ENCODE measurements at regions not wholly inside any gene's neighbourhood (a gene's known extent, or its start where the extent isn't known, plus 50 kb on each side); places are given as distances from the start of the nearest gene placed in this dataset.
"Not testable (repeated sequence)": the region's sequence is repeated elsewhere in the genome, so short reads cannot be mapped to it uniquely, and the experiment has no call there.

DNA sequence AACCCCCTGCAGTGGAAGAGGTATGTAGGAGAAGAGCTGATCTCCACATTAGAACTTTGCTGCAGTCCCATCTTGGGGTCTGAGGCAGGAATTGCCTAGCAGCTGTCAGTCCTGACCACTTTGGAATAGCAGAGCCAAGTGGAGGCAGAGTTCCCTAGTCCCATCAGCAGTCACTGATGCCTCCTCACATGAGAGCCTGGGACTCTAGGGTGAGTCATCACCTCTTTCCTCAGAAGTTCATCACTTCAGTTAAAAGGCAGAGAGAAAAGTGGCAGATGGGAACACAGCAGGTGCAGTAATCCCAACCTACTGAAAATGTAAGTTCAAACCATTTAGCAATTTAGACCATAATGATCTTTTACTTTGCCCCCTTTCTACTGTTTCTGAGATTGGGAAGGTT is 73.9 kb upstream of the MED14 start:
- Histone ChIP-seq H3K4me3 (ENCODE audit: low read depth, low read length, poor library complexity, severe bottlenecking) (no peak overlapping the region), H3K9me2 (ENCODE audit: low read depth, low read length) (no peaks in the 10 kb centered on the region), H2AFZ (ENCODE audit: low read length) (no peak overlapping the region), H3K9ac (ENCODE audit: low read length) (no peak overlapping the region), H3F3A (ENCODE audit: insufficient read depth, low read length) (no peaks in the 10 kb centered on the region), H3K79me2 (ENCODE audit: insufficient read depth, low read length) (no peaks in the 10 kb centered on the region), H4K20me1 (ENCODE audit: insufficient read depth, low read length) (no peaks in the 10 kb centered on the region), H3K27ac (ENCODE audit: low read depth, low read length, poor library complexity, severe bottlenecking) (no peak overlapping the region), H3K4me1 (ENCODE audit: insufficient read depth, low read length, severe bottlenecking) (no peaks in the 10 kb centered on the region), H3K36me3 (ENCODE audit: insufficient read depth, low read length) (no peaks in the 10 kb centered on the region), H3K4me2 (ENCODE audit: low read length) (no peak overlapping the region), H3K27me3 (ENCODE audit: insufficient read depth, low read length) (no peaks in the 10 kb centered on the region), H3K9me3 (ENCODE audit: low read length) (no peaks in the 10 kb centered on the region)
- TF ChIP-seq EZH2 (IDR thresholded peaks at IDR 0.05; ENCODE audit: borderline replicate concordance, low read length): no peak
- TF ChIP-seq CTCF (IDR thresholded peaks at IDR 0.05; ENCODE audit: low read length): no peak

- H3K9me2 ChIP-seq (ENCODE audit: low read depth, low read length); H3K79me2 ChIP-seq (ENCODE audit: insufficient read depth, low read length); H3K27me3 ChIP-seq (ENCODE audit: insufficient read depth, low read length); H3K36me3 ChIP-seq (ENCODE audit: insufficient read depth, low read length); H3K27ac ChIP-seq (ENCODE audit: low read depth, low read length, poor library complexity, severe bottlenecking); H2AFZ ChIP-seq (ENCODE audit: low read length); H3K4me2 ChIP-seq (ENCODE audit: low read length); H3K4me3 ChIP-seq (ENCODE audit: low read depth, low read length, poor library complexity, severe bottlenecking); H3F3A ChIP-seq (ENCODE audit: insufficient read depth, low read length); H3K4me1 ChIP-seq (ENCODE audit: insufficient read depth, low read length, severe bottlenecking); H3K9ac ChIP-seq (ENCODE audit: low read length); H3K9me3 ChIP-seq (ENCODE audit: low read length); H4K20me1 ChIP-seq (ENCODE audit: insufficient read depth, low read length): not testable (repeated sequence)
Observed at GRCh38 chrX:40815045-40815444, 79.7 kb upstream of the MED14 start.

GRCh38 chrX:40816906-40817305 is 81.6 kb upstream of the MED14 start:
- Histone ChIP-seq H3K36me3 (ENCODE audit: insufficient read depth, low read length) (no peaks in the 10 kb centered on the region), H3K9me2 (ENCODE audit: low read depth, low read length) (no peaks in the 10 kb centered on the region), H3K9me3 (ENCODE audit: low read length) (no peaks in the 10 kb centered on the region), H4K20me1 (ENCODE audit: insufficient read depth, low read length) (no peaks in the 10 kb centered on the region), H3K4me3 (ENCODE audit: low read depth, low read length, poor library complexity, severe bottlenecking) (no peak overlapping the region), H2AFZ (ENCODE audit: low read length) (no peak overlapping the region), H3K79me2 (ENCODE audit: insufficient read depth, low read length) (no peaks in the 10 kb centered on the region), H3K27me3 (ENCODE audit: insufficient read depth, low read length) (no peaks in the 10 kb centered on the region), H3K9ac (ENCODE audit: low read length) (no peak overlapping the region), H3F3A (ENCODE audit: insufficient read depth, low read length) (no peaks in the 10 kb centered on the region), H3K4me2 (ENCODE audit: low read length) (no peak overlapping the region), H3K27ac (ENCODE audit: low read depth, low read length, poor library complexity, severe bottlenecking) (no peak overlapping the region), H3K4me1 (ENCODE audit: insufficient read depth, low read length, severe bottlenecking) (no peaks in the 10 kb centered on the region)
- TF ChIP-seq EZH2 (IDR thresholded peaks at IDR 0.05; ENCODE audit: borderline replicate concordance, low read length) (no peak), CTCF (IDR thresholded peaks at IDR 0.05; ENCODE audit: low read length) (no peak)

GRCh38 chrX:40818236-40818635 is 82.9 kb upstream of the MED14 start:
- Histone ChIP-seq H3K4me1 (ENCODE audit: insufficient read depth, low read length, severe bottlenecking) (no peaks in the 10 kb centered on the region), H3K4me3 (ENCODE audit: low read depth, low read length, poor library complexity, severe bottlenecking) (no peak overlapping the region), H4K20me1 (ENCODE audit: insufficient read depth, low read length) (no peaks in the 10 kb centered on the region), H3K4me2 (ENCODE audit: low read length) (no peak overlapping the region), H3K36me3 (ENCODE audit: insufficient read depth, low read length) (no peaks in the 10 kb centered on the region), H3K27me3 (ENCODE audit: insufficient read depth, low read length) (no peaks in the 10 kb centered on the region), H3K9ac (ENCODE audit: low read length) (no peak overlapping the region), H3F3A (ENCODE audit: insufficient read depth, low read length) (no peaks in the 10 kb centered on the region), H2AFZ (ENCODE audit: low read length) (no peak overlapping the region), H3K9me2 (ENCODE audit: low read depth, low read length) (no peaks in the 10 kb centered on the region), H3K9me3 (ENCODE audit: low read length) (no peaks in the 10 kb centered on the region), H3K27ac (ENCODE audit: low read depth, low read length, poor library complexity, severe bottlenecking) (no peak overlapping the region), H3K79me2 (ENCODE audit: insufficient read depth, low read length) (no peaks in the 10 kb centered on the region)
- TF ChIP-seq EZH2 (IDR thresholded peaks at IDR 0.05; ENCODE audit: borderline replicate concordance, low read length): no peak
- no peak for TF ChIP-seq CTCF (IDR thresholded peaks at IDR 0.05; ENCODE audit: low read length)
